Neural cell (in vitro differentiated cells): ENCODE measurements at regions not wholly inside any gene's neighbourhood (a gene's known extent, or its start where the extent isn't known, plus 50 kb on each side); places are given as distances from the start of the nearest gene placed in this dataset.

Experiments used
- H2AFZ ChIP-seq: fragments of 200-600, 300-800 bp; sonication (generic), shearing (Covaris generic); 2 replicates; pipeline ENCODE4 v1.6.0; 2014; ENCODE audit warnings: low read depth, mild to moderate bottlenecking, antibody characterized with exemption, low read length, moderate library complexity
- H3F3A ChIP-seq: fragments of 200-600 bp; shearing (Covaris generic); 2 replicates; pipeline ENCODE4 v1.6.1; 2016; ENCODE audit warnings: mild to moderate bottlenecking, moderate library complexity, mixed read lengths, antibody characterized with exemption, low read length; ENCODE audit not compliant: insufficient read depth, poor library complexity, severe bottlenecking
- H3K27ac ChIP-seq: fragments of 200-600, 300-800 bp; sonication (generic), shearing (Covaris generic); 2 replicates; pipeline ENCODE4 v1.5.1; 2014; ENCODE audit warnings: mild to moderate bottlenecking, low read length, moderate library complexity
- H3K27me3 ChIP-seq: fragments of 300-800, 200-600 bp; sonication (generic), shearing (Covaris generic); 2 replicates; pipeline ENCODE4 v1.6.0; 2014; ENCODE audit warnings: mild to moderate bottlenecking, low read depth, low read length, moderate library complexity; ENCODE audit not compliant: insufficient read depth
- H3K36me3 ChIP-seq: fragments of 300-800, 200-600 bp; sonication (generic), shearing (Covaris generic); 2 replicates; pipeline ENCODE4 v1.5.1; 2014; ENCODE audit warnings: mild to moderate bottlenecking, antibody characterized with exemption, low read length, moderate library complexity; ENCODE audit not compliant: insufficient read depth
- H3K4me2 ChIP-seq: fragments of 300-800, 200-600 bp; sonication (generic), shearing (Covaris generic); 2 replicates; pipeline ENCODE4 v1.6.0; 2014; ENCODE audit warnings: mild to moderate bottlenecking, low read length
- H3K4me3 ChIP-seq: fragments of 300-800, 200-600 bp; sonication (generic), shearing (Covaris generic); 2 replicates; pipeline ENCODE4 v1.5.1; 2014; ENCODE audit warnings: mild to moderate bottlenecking, low read length, moderate library complexity
- H3K79me2 ChIP-seq: fragments of 200-600 bp; shearing (Covaris generic); replicated peaks from 2 replicates; pipeline ENCODE4 v1.6.0; 2014; ENCODE audit warnings: mild to moderate bottlenecking, low read length, moderate library complexity; ENCODE audit not compliant: insufficient read depth
- H3K9ac ChIP-seq: fragments of 300-800, 200-600 bp; sonication (generic), shearing (Covaris generic); 2 replicates; pipeline ENCODE4 v1.6.1; 2016; ENCODE audit warnings: mild to moderate bottlenecking, low read length, mixed read lengths
- H3K9me2 ChIP-seq: fragments of 200-600 bp; shearing (Covaris generic); 2 replicates; pipeline ENCODE4 v1.6.1; 2016; ENCODE audit warnings: mild to moderate bottlenecking, low read length, mixed read lengths; ENCODE audit not compliant: insufficient read depth
- H3K9me3 ChIP-seq: fragments of 200-600, 300-800 bp; sonication (generic), shearing (Covaris generic); 2 replicates; pipeline ENCODE4 v1.6.1; 2016; ENCODE audit warnings: mild to moderate bottlenecking, mixed run types, low read length, moderate library complexity, mixed read lengths
- H4K20me1 ChIP-seq: fragments of 200-600 bp; shearing (Covaris generic); 2 replicates; pipeline ENCODE4 v1.6.1; 2016; ENCODE audit warnings: mild to moderate bottlenecking, mixed run types; ENCODE audit not compliant: insufficient read depth
- CTCF ChIP-seq: fragments of 450-650 bp; IDR thresholded peaks from 2 replicates; pipeline ENCODE4 v1.5.1; 2014; ENCODE audit warnings: antibody characterized with exemption, mild to moderate bottlenecking, moderate library complexity; ENCODE audit not compliant: poor library complexity, severe bottlenecking
- EP300 ChIP-seq: fragments of 450-650 bp; conservative IDR thresholded peaks from 2 replicates; pipeline ENCODE4 v1.6.1; 2014; ENCODE audit warnings: antibody characterized with exemption, mild to moderate bottlenecking, moderate library complexity; ENCODE audit not compliant: poor library complexity, severe bottlenecking
- EZH2 ChIP-seq: fragments of 200-600, 300-800 bp; shearing (Covaris generic), sonication (generic); IDR thresholded peaks from 2 replicates; pipeline ENCODE4 v1.6.1; 2014; ENCODE audit warnings: antibody characterized with exemption, low read length, borderline replicate concordance, mild to moderate bottlenecking; ENCODE audit not compliant: insufficient read depth, poor library complexity, severe bottlenecking
- MXI1 ChIP-seq: fragments of 450-650 bp; conservative IDR thresholded peaks from 2 replicates; pipeline ENCODE4 v1.6.1; 2014; ENCODE audit warnings: antibody characterized with exemption, mild to moderate bottlenecking; ENCODE audit not compliant: poor library complexity, severe bottlenecking
- POLR2AphosphoS5 ChIP-seq: IDR thresholded peaks from 2 replicates; pipeline ENCODE4 v1.6.1; 2012
- RAD21 ChIP-seq: fragments of 450-650 bp; conservative IDR thresholded peaks from 2 replicates; pipeline ENCODE4 v1.6.1; 2014; ENCODE audit warnings: antibody characterized with exemption, mild to moderate bottlenecking, moderate library complexity
- REST ChIP-seq: IDR thresholded peaks from 2 replicates; pipeline ENCODE4 v1.6.1; 2012; ENCODE audit warnings: borderline replicate concordance
- SMC3 ChIP-seq: fragments of 450-650 bp; conservative IDR thresholded peaks from 2 replicates; pipeline ENCODE4 v1.6.1; 2014; ENCODE audit warnings: antibody characterized with exemption, mild to moderate bottlenecking, moderate library complexity; ENCODE audit not compliant: poor library complexity
- TAF1 ChIP-seq: IDR thresholded peaks from 2 replicates; pipeline ENCODE4 v1.6.1; 2012; ENCODE audit warnings: low read depth
- small RNA-seq, 3 experiments: library from RNA; depleted of rRNA; stranded (forward); fragments of <200 nt; gene quantifications; one replicate each; pipeline ENCODE3, GENCODE V24; 2012

- TF ChIP-seq REST: no peak
- no peak for TF ChIP-seq POLR2AphosphoS5
- TF ChIP-seq SMC3: no peak
- H3K9ac ChIP-seq: no peak overlapping the region
Observed at GRCh38 chr20:24040896-24041459, 52.4 kb upstream of the GGTLC1 start.

GRCh38 chr20:24039196-24039595 is 50.6 kb upstream of the GGTLC1 start:
- Histone ChIP-seq H3K4me3 (no peak overlapping the region), H3K9me3 (no peaks in the 10 kb centered on the region), H3K9me2 (no peaks in the 10 kb centered on the region), H3K9ac (no peak overlapping the region), H3K27ac (no peak overlapping the region), H2AFZ (no peak overlapping the region), H3K27me3 (no peaks in the 10 kb centered on the region), H3K79me2 (no peaks in the 10 kb centered on the region), H4K20me1 (no peaks in the 10 kb centered on the region), H3K36me3 (no peaks in the 10 kb centered on the region), H3F3A (no peaks in the 10 kb centered on the region), H3K4me2 (no peak overlapping the region)
- TF ChIP-seq CTCF (no peak), MXI1 (no peak), SMC3 (no peak), REST (no peak), EZH2 (no peak), EP300 (no peak), TAF1 (no peak), RAD21 (no peak), POLR2AphosphoS5 (no peak)

More at GRCh38 chr20:24040896-24041459, 52.4 kb upstream of the GGTLC1 start:
- Histone ChIP-seq H3K27ac (no peak overlapping the region), H3K79me2 (no peaks in the 10 kb centered on the region), H3K4me3 (no peak overlapping the region), H3K9me2 (no peaks in the 10 kb centered on the region), H3K27me3 (no peaks in the 10 kb centered on the region), H3K36me3 (no peaks in the 10 kb centered on the region), H3K9me3 (no peaks in the 10 kb centered on the region), H3K4me2 (no peak overlapping the region), H4K20me1 (no peaks in the 10 kb centered on the region), H3F3A (no peaks in the 10 kb centered on the region), H2AFZ (no peak overlapping the region)

Small RNA genes lying in the stretch of these regions (small RNA-seq; reads per million reads assigned to genes)
- gene RNU1-23P: 0 to 0.33 (median 0.13) reads per million in 3 experiments
